ENCODE measurements at regions not wholly inside any gene's neighbourhood (a gene's known extent, or its start where the extent isn't known, plus 50 kb on each side); places are given as distances from the start of the nearest gene placed in this dataset.

DNA sequence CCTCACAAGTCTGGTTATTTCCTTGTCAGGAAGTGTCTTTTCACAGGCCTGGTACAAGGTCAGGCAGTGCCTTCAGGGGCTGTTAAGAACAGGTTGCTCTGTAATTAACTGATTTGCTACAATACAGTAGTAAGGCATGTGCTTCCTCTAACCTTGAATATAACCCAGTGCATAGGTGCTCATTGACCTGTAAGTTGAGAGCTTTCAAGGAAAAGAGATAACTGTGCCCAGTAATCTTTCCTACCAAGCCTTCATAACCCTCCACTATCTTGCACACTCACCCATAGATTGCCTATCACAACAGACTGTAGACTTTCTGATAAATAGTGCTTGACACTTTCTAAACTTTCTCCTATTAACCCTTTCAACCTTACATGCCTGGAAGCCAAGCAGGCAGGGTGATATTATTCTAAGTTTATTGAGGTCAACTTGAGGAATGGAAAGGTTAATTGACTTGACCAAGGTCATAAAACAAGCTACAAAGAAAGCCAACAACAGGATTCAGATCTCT is 148.1 kb downstream of the PPARGC1A start:
- DNase-seq (ENCODE audit: low read depth in 2 of 2) = no peak

- no peak for DNase-seq (ENCODE audit: low read depth in 2 of 2)
Measured at GRCh38 chr4:23737571-23737970, 152.3 kb downstream of the PPARGC1A start.

GRCh38 chr4:23736466-23736865 is 153.4 kb downstream of the PPARGC1A start:
- no peak for DNase-seq (ENCODE audit: low read depth in 2 of 2)

DNA sequence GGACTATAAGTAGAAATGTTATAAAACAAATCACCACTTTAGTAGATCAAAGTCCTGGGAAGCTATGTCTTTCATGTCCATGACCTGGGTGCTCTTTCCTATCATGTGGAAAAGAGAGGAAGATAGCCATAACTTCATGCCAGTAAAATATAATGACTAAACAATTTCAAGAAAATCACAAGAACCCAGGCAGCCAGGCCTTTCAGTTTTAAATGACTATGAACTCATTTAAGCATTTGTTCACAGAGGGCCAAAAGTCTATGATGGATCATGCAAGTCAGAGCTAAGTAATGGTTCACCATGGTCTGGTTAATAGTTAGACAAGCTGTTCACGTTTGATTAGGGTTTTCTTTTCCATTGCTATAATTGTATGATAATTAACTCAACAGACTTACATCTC is 155.8 kb downstream of the PPARGC1A start:
- DNase-seq (ENCODE audit: low read depth in 2 of 2) = no peak

DNA sequence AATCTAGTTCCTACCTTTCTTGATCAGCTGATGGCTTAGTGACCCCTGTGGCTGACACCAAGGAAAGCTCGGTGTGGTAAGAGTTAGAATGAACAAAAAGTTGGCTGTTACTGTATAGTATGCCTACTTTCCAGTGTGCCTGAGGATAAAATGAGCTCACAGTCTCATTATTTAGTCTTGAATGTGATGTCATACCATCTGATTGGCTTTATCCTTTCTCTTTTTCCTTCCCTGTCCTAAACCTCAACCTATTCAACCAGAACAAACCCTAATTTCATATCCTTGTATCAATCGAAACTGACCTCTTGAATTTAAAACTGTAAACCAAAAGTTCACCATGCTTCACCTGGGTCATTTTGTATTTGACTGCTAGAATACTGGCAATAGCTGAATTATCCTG is 156.4 kb downstream of the PPARGC1A start:
- no peak for DNase-seq (ENCODE audit: low read depth in 2 of 2)

GRCh38 chr4:23730998-23731397 is 158.8 kb downstream of the PPARGC1A start:
- no peak for DNase-seq (ENCODE audit: low read depth in 2 of 2)

DNA sequence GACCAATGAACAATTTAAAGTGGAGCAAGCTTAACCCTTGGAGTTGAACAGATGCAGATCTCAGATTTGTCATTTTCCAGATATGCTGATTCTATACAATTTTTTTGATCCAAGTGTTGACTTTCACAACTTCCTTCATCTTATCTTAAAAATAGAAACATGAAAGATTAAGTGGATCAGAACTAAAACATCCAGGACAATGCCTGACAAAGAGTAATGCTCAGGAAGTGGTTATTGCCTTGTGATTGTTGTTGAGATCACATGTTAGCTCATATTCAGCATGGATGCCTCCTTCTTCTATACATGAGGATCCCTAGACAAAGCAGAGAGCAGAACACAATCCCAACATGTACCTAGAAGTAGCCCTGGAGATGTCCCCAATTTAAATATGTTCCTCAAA is 160.9 kb downstream of the PPARGC1A start:
- no peak for DNase-seq (ENCODE audit: low read depth in 2 of 2)

DNA sequence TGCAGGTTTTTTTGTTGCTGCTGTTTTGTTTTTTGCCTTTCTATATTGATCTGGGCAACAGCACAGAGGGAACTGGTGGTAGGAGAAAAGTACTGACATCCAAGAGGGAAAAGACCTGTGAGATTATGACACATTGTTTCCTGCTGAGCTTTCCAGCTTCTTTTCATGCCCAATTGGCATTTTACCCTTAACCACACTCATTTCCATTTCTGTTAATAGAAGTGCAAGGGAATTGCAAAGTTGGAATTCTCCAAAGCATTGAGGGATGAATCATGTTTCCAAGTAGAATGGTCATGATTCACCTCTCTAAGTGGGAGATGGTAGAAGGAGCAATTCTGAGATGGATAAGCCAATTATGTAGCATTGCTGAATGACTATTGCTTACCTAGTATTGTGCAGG is 161.5 kb downstream of the PPARGC1A start:
- no peak for DNase-seq (ENCODE audit: low read depth in 2 of 2)

- no peak for DNase-seq (ENCODE audit: low read depth in 2 of 2)
Measured at GRCh38 chr4:23720556-23720955, 169.3 kb downstream of the PPARGC1A start.

DNA sequence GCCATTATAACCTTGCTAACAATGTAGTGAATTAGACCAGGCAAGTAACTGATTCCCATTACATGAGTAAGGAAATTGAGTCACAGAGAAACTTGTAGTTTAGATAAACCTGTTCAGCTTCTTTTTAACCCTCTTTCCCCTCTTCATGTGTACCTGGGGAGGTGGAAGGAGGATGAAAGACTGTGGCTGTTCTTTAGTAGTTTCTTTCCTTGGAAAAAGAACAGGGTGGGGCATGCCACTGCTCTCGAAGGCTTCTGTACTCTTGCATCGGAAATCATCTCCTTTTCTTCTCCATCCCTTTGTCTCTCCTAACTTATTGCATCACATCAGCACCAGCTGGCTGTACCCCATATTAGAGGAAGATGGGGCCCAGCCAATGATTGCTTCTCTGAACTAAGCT is 171.4 kb downstream of the PPARGC1A start:
- DNase-seq (ENCODE audit: low read depth in 2 of 2) = no peak

DNA sequence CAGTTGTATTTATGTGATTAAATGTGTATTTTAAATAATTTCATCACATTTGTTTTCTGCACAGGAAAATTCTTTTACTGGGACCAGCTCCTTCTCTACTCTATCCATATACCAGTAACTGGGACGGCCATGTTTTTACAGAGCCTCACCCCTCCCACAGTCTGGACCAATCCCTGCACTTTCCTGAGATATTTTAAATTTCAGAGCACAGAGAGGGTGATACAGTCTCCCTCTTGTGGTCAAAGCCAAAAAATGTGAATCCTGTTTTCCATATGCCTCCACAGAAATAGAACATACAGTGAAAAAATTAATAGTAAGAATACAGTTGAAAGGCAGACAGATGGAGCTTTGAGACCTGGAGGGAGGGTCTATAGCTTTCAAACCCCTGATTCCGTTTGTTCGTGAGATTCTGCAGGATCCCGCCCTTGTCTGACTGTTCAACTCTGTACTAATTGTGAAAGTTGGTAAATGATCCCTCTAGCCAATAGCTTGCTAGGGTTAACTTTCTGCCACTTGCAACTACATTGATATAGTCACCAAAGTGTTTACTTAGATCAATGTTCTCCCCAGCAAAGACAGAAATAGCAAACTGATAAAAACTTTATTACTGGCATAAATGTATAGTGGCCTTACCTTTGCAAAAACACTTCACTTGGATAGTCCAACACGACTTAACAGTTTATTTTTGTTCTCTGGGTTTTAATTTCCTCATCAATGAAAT is 172.2 kb downstream of the PPARGC1A start:
- DNase-seq (ENCODE audit: low read depth in 2 of 2) = no peak

DNA sequence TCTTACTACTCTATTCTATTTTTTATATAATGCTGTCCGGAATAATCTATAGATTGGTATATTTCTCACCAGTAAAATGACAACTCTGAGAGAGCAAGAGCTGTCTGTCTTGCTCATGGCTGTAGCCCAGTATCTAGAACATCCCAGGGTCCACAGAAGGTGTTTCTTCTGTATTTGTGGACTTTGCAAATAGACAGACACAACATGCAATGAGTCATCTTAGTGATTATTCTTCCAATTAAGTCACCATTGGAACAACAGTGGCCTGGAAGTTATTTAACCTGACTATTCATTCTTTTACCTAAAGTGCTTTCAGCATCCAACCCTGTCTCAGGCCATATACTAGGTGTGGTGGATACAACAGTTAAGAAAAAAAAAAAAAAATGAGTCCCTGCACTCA is 179.5 kb downstream of the PPARGC1A start:
- no peak for DNase-seq (ENCODE audit: low read depth in 2 of 2)

- DNase-seq (ENCODE audit: low read depth in 2 of 2) = no peak
Measured at GRCh38 chr4:23707652-23708026, 182.2 kb downstream of the PPARGC1A start.

- no peak for DNase-seq (ENCODE audit: low read depth in 2 of 2)
Measured at GRCh38 chr4:23706972-23707651, 182.7 kb downstream of the PPARGC1A start.

- DNase-seq (ENCODE audit: low read depth in 2 of 2) = no peak
Measured at GRCh38 chr4:23700197-23700596, 189.7 kb downstream of the PPARGC1A start.

DNA sequence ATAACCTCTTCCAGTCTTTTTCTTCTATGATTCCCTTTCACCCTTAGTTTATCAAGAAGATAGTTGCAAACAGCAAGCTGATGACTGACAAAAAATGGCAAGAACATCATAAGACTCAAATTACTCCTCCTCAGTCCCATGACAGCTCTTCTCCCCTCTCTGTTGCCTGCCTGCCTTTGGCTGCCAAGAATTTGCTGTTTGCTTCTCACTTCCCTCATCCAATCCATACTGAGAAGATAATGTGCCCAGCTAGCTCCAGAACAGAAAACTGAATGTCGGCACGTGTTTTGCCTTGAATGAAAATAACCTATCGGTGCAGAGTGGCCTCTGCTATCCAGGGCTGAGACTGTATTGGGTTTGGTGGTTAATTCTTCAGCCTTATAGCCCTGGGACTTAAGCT is 192.1 kb downstream of the PPARGC1A start:
- no peak for DNase-seq (ENCODE audit: low read depth in 2 of 2)

DNA sequence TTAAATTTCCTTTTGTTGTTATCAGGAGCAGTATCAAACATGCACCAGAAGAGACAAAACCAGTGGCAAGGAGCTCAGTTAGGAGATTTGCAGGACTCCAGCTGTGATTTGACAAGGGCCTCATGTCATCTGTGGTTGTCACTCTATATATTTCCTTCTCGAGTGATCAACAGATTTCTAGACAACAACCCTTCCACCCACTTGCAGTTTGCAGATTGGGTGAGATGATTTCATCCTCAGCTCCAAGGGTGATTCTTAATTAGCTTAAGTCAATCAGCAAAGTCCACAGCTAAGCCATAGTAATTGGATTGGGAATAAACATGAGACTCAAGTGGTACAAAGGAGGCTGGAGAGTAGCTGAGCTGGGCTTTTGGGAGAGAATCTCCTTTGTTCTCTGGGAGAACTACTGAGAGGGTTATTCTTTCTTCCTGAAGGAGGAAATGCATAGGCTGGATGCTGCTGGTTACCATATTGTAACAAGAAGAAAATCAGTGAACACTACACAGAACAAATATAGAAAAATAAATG is 192.8 kb downstream of the PPARGC1A start:
- DNase-seq (ENCODE audit: low read depth in 2 of 2) = no peak

DNA sequence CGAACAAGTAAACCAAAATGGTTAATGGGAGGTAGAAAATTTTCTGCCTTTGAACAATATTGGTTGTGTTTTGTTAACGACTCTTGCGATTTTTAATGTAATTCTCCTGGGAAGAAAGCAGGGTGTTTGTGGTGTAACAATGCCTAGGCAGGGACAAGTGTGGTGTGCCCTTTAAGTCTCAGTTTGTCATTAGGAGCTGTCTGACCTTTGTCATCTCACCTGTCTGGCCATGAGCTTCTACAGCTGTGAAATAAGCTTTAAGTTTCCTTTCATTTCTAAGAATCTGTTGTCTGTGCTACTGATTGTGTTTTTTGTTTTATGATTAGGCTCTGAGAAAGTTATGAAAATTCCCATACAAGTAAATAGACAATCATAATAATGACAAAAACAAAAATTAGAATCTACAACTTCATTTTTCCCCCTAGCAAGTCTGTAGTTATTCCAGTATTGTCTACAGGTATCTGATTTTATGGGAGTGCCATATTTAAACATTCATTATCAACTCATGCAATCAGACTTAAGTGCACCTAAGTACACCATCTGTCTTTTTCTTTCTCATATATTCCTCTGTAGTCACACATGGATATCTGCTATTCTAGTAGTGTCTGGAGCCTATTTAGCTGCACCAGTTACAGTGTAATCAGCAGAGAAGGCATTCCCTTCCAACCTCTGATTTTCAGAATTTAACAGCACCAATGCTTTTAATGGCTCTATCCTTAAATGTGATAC is 203.5 kb downstream of the PPARGC1A start:
- no peak for DNase-seq (ENCODE audit: low read depth in 2 of 2)

GRCh38 chr4:23685471-23685870 is 204.4 kb downstream of the PPARGC1A start:
- no peak for DNase-seq (ENCODE audit: low read depth in 2 of 2)

- DNase-seq (ENCODE audit: low read depth in 2 of 2) = no peak
Measured at GRCh38 chr4:23680671-23681518, 209.0 kb downstream of the PPARGC1A start.

GRCh38 chr4:23674694-23675093 is 215.2 kb downstream of the PPARGC1A start:
- DNase-seq (ENCODE audit: low read depth in 2 of 2) = no peak

GRCh38 chr4:23667659-23668058 is 222.2 kb downstream of the PPARGC1A start:
- DNase-seq (ENCODE audit: low read depth in 2 of 2) = no peak
